IMR-90 (cell line): ENCODE measurements at regions not wholly inside any gene's neighbourhood (a gene's known extent, or its start where the extent isn't known, plus 50 kb on each side); places are given as distances from the start of the nearest gene placed in this dataset.

Experiments used
- ATAC-seq: fragments of 200-7000 bp; cut with Tn5 transposase; 2 replicates; pipeline ENCODE4 v1.9.1; 2020; ENCODE audit warnings: low read depth, mild to moderate bottlenecking, moderate library complexity
- BruUV-seq: library from RNA; stranded (reverse); fragments of 400-500 nt; replicated peaks from 2 replicates; lab custom pipeline; 2021; lab: Mats Ljungman, UMichigan
- CTCF ChIA-PET: fragments of 300-600 bp; formaldehyde crosslinking; extraction: SDS; loops from one replicate; lab custom pipeline; 2021; ENCODE audit warnings: antibody characterized with exemption; lab: Yijun Ruan, JAX
- POLR2A ChIA-PET: fragments of 300-600 bp; sonication (Branson Sonifier 250); formaldehyde crosslinking; loops from one replicate; lab custom pipeline; 2022; ENCODE audit warnings: antibody characterized with exemption; ENCODE audit not compliant: unreplicated experiment; lab: Charles Lee
- DNase-seq: peaks from one replicate; pipeline ENCODE4 v3.0.0; 2013
- H2AFZ ChIP-seq: replicated peaks from 2 replicates; pipeline ENCODE3; 2013; ENCODE audit warnings: low read length, mild to moderate bottlenecking; ENCODE audit not compliant: poor library complexity
- H2AK5ac ChIP-seq: 2 replicates; pipeline ENCODE4 v1.6.1; 2013; ENCODE audit warnings: low read depth, low read length, inconsistent platforms
- H2AK9ac ChIP-seq: replicated peaks from 2 replicates; pipeline ENCODE3; 2013; ENCODE audit warnings: mild to moderate bottlenecking, low read depth, low read length, moderate library complexity; ENCODE audit not compliant: poor library complexity
- H2BK120ac ChIP-seq: 2 replicates; pipeline ENCODE4 v1.6.1; 2013; ENCODE audit warnings: low read depth, low read length, inconsistent platforms
- H2BK15ac ChIP-seq: 3 replicates; pipeline ENCODE4 v1.6.1; 2013; ENCODE audit warnings: low read depth, low read length, inconsistent platforms
- H2BK20ac ChIP-seq: 2 replicates; pipeline ENCODE4 v1.6.1; 2013; ENCODE audit warnings: low read depth, mild to moderate bottlenecking, inconsistent platforms, low read length, moderate library complexity
- H2BK5ac ChIP-seq: 2 replicates; pipeline ENCODE4 v1.6.1; 2013; ENCODE audit warnings: mild to moderate bottlenecking, low read depth, low read length, inconsistent platforms; ENCODE audit not compliant: poor library complexity, severe bottlenecking
- H3K14ac ChIP-seq: replicated peaks from 2 replicates; pipeline ENCODE4 v1.6.1; 2013; ENCODE audit warnings: low read depth, low read length, inconsistent platforms
- H3K18ac ChIP-seq: 2 replicates; pipeline ENCODE4 v1.6.1; 2013; ENCODE audit warnings: low read depth, low read length, control low read depth
- H3K23ac ChIP-seq: 2 replicates; pipeline ENCODE4 v1.6.1; 2013; ENCODE audit warnings: low read depth, low read length, inconsistent platforms
- H3K27ac ChIP-seq: 2 replicates; pipeline ENCODE4 v1.5.1; 2013; ENCODE audit warnings: mild to moderate bottlenecking, control low read depth, low read length; ENCODE audit not compliant: insufficient read depth
- H3K27me3 ChIP-seq: 2 replicates; pipeline ENCODE4 v1.6.1; 2013; ENCODE audit warnings: low read length; ENCODE audit not compliant: control insufficient read depth, insufficient read depth
- H3K36me3 ChIP-seq: 2 replicates; pipeline ENCODE4 v1.6.1; 2013; ENCODE audit warnings: low read length, mixed read lengths; ENCODE audit not compliant: control insufficient read depth, insufficient read depth
- H3K4ac ChIP-seq: 2 replicates; pipeline ENCODE4 v1.6.1; 2013; ENCODE audit warnings: low read depth, low read length, inconsistent platforms
- H3K4me1 ChIP-seq: 2 replicates; pipeline ENCODE4 v1.6.1; 2013; ENCODE audit warnings: low read length, mixed read lengths; ENCODE audit not compliant: control insufficient read depth, insufficient read depth
- H3K4me2 ChIP-seq: 2 replicates; pipeline ENCODE4 v1.6.1; 2013; ENCODE audit warnings: low read depth, mild to moderate bottlenecking, control low read depth, low read length, moderate library complexity
- H3K4me3 ChIP-seq: 2 replicates; pipeline ENCODE4 v1.5.1; 2013; ENCODE audit warnings: low read depth, mild to moderate bottlenecking, control low read depth, low read length, moderate library complexity; ENCODE audit not compliant: insufficient read depth
- H3K56ac ChIP-seq: 2 replicates; pipeline ENCODE4 v1.6.1; 2013; ENCODE audit warnings: low read length, inconsistent platforms; ENCODE audit not compliant: insufficient read depth; ENCODE audit errors: extremely low read depth
- H3K79me1 ChIP-seq, 2 experiments: 2 replicates each; pipeline ENCODE4 v1.6.1; 2013; ENCODE audit warnings: low read length in 2 of 2, inconsistent platforms in 1 of 2, low read depth in 1 of 2
- H3K9ac ChIP-seq: 2 replicates; pipeline ENCODE4 v1.6.1; 2013; ENCODE audit warnings: low read depth, low read length, control low read depth
- H3K9me1 ChIP-seq: 2 replicates; pipeline ENCODE4 v1.6.1; 2013; ENCODE audit warnings: low read length, inconsistent platforms; ENCODE audit not compliant: insufficient read depth
- H3K9me3 ChIP-seq: 2 replicates; pipeline ENCODE4 v1.6.1; 2013; ENCODE audit warnings: low read length; ENCODE audit not compliant: control insufficient read depth, insufficient read depth
- H4K20me1 ChIP-seq: 2 replicates; pipeline ENCODE4 v1.6.1; 2013; ENCODE audit warnings: low read length, inconsistent platforms; ENCODE audit not compliant: insufficient read depth
- H4K5ac ChIP-seq: 2 replicates; pipeline ENCODE4 v1.6.1; 2013; ENCODE audit warnings: mild to moderate bottlenecking, low read depth, low read length, control low read depth
- H4K8ac ChIP-seq, 2 experiments: 2 replicates each; pipeline ENCODE4 v1.6.1; 2013; ENCODE audit warnings: low read depth in 2 of 2, low read length in 2 of 2, control low read depth in 1 of 2, inconsistent platforms in 1 of 2
- H4K91ac ChIP-seq: 2 replicates; pipeline ENCODE4 v1.6.1; 2013; ENCODE audit warnings: low read depth, low read length, inconsistent platforms; ENCODE audit not compliant: insufficient read depth
- CEBPB ChIP-seq: IDR thresholded peaks from 2 replicates; pipeline ENCODE4 v1.6.1; 2012; ENCODE audit warnings: low read depth, low read length, improper control_type of control experiment
- dilution Hi-C: fragments of 300-500 bp; cut with HindIII; formaldehyde crosslinking; loops from one replicate; pipeline ENCODE4 v1.14.3; 2018; ENCODE audit warnings: low sequenced_read_pairs; ENCODE audit not compliant: unreplicated experiment
- in situ Hi-C: fragments of 300-500 bp; cut with MboI; formaldehyde crosslinking; loops from 3 replicates; pipeline ENCODE4 v1.14.3; 2019; ENCODE audit warnings: low sequenced_read_pairs, inconsistent platforms, mixed read lengths
- intact Hi-C: fragments of 100-400 bp; cut with micrococcal nuclease; formaldehyde crosslinking; loops from 2 replicates; pipeline ENCODE4 v1.10.0; 2022

- no peaks in the 10 kb centered on the region for H3K9me1 ChIP-seq
- intact Hi-C loops: loop anchor here (2.0 to 10.0 kb wide), 4 partner anchors 111 to 954 kb away; no protein-coding TSS in a partner anchor
- no peak overlapping the region for H4K91ac ChIP-seq
- no peaks in the 10 kb centered on the region; the same call in 1 of the 2 replicates for H3K9me3 ChIP-seq
- ATAC-seq: no peak
- no peak for TF ChIP-seq CEBPB
- no peak overlapping the region for H3K56ac ChIP-seq
- H4K20me1 ChIP-seq: no peaks in the 10 kb centered on the region
- dilution Hi-C loops: no loop called here
- no peak overlapping the region for H3K14ac ChIP-seq
- no peak overlapping the region for H2AK9ac ChIP-seq
- POLR2A ChIA-PET: no interaction called here
- in situ Hi-C loops: no loop called here
- no peak overlapping the region for H3K4me3 ChIP-seq
- H3K4me1 ChIP-seq: peaks cover 3% of the 10 kb centered on the region
- H3K79me1 ChIP-seq: no peaks in the 10 kb centered on the region
- no peak overlapping the region for H3K9ac ChIP-seq
- no TSS peak for BruUV-seq
- DNase-seq: no peak
- H2BK15ac ChIP-seq: no peak overlapping the region; the same call in 2 of the 3 replicates
- H4K5ac ChIP-seq: no peak overlapping the region
- H2AK5ac ChIP-seq: no peak overlapping the region
- peak overlapping the region; percentile 59; the same call in 1 of the 2 replicates for H2BK20ac ChIP-seq
- H4K8ac ChIP-seq: 0 out of 4 replicates have a peak overlapping the region, but pooled peaks of 1 of the 2 experiments have one; percentile 28
- H3K23ac ChIP-seq: no peak overlapping the region
- no peak overlapping the region for H3K27ac ChIP-seq
- peak overlapping the region; percentile 41 for H3K18ac ChIP-seq
- H3K36me3 ChIP-seq: no peaks in the 10 kb centered on the region
- H2AFZ ChIP-seq: no peak overlapping the region
- CTCF ChIA-PET: interaction anchor here (1.0 kb wide), 1 partner anchor 56 kb away, joined by 4 read pairs; no protein-coding TSS in a partner anchor
- peaks cover 2% of the 10 kb centered on the region; the same call in 1 of the 2 replicates for H3K27me3 ChIP-seq
- H2BK5ac ChIP-seq: no peak overlapping the region
- no peak overlapping the region for H3K4me2 ChIP-seq
- H2BK120ac ChIP-seq: peak overlapping the region; percentile 5; the same call in 1 of the 2 replicates
- H3K4ac ChIP-seq: no peak overlapping the region
These were observed 141.5 kb upstream of the FBXL17 start for GRCh38 chr5:108523360-108523759.
